ENCODE measurements at regions not wholly inside any gene's neighbourhood (a gene's known extent, or its start where the extent isn't known, plus 50 kb on each side); places are given as distances from the start of the nearest gene placed in this dataset.

- H3K27ac ChIP-seq, result no peak overlapping the region
- no peak for DNase-seq
- no peaks in the 10 kb centered on the region for H3K27me3 ChIP-seq
- H3K9me3 ChIP-seq (replicated peaks in 1 of 3), result no peaks in the 10 kb centered on the region
- H3K36me3 ChIP-seq (replicated peaks in 1 of 2), result no peaks in the 10 kb centered on the region
- TF ChIP-seq POLR2A (IDR thresholded peaks at IDR 0.05) (no peak), CTCF (IDR thresholded peaks at IDR 0.05) (no peak)
- intact Hi-C loops (cut with DNase I), result no loop called here
- 85 to 92% (median 87%) methylated on average over 5 of the region's 5 CpGs for WGBS, 4 donors
- H3K4me3 ChIP-seq, result no peak overlapping the region
- H3K4me1 ChIP-seq (replicated peaks in 1 of 2), result peaks cover 0 to 11% of the 10 kb centered on the region in 2 donors
These were observed 88.7 kb upstream of the PLXNC1 start for GRCh38 chr12:94059394-94060368.

GRCh38 chr12:94062194-94062593 lies 86.2 kb upstream of the PLXNC1 start:
- Histone ChIP-seq H3K9me3 (replicated peaks in 1 of 3) (no peaks in the 10 kb centered on the region), H3K27ac (no peak overlapping the region), H3K4me1 (replicated peaks in 1 of 2) (peaks cover 0 to 9% of the 10 kb centered on the region in 2 donors), H3K27me3 (no peaks in the 10 kb centered on the region), H3K36me3 (replicated peaks in 1 of 2) (no peaks in the 10 kb centered on the region), H3K4me3 (no peak overlapping the region)
- no peak for DNase-seq
- TF ChIP-seq CTCF (IDR thresholded peaks at IDR 0.05) (no peak), POLR2A (IDR thresholded peaks at IDR 0.05) (no peak)
- 95 to 98% (median 96%) methylated on average over 1 of the region's 1 CpG for WGBS, 4 donors
- intact Hi-C loops (cut with DNase I), result no loop called here

GRCh38 chr12:94062796-94063635 lies 85.4 kb upstream of the PLXNC1 start:
- Histone ChIP-seq H3K4me1 (replicated peaks in 1 of 2) (peaks cover 0 to under 1% of the 10 kb centered on the region in 2 donors), H3K27me3 (no peaks in the 10 kb centered on the region), H3K9me3 (replicated peaks in 1 of 3) (no peaks in the 10 kb centered on the region), H3K4me3 (no peak overlapping the region), H3K36me3 (replicated peaks in 1 of 2) (no peaks in the 10 kb centered on the region), H3K27ac (no peak overlapping the region)
- DNase-seq, result no peak
- TF ChIP-seq CTCF (IDR thresholded peaks at IDR 0.05) (no peak), POLR2A (IDR thresholded peaks at IDR 0.05) (no peak)
- 87 to 91% (median 90%) methylated on average over 2 to 4 of the region's 4 CpGs for WGBS, 4 donors
- intact Hi-C loops (cut with DNase I), result no loop called here

GRCh38 chr12:94070520-94070919 lies 77.9 kb upstream of the PLXNC1 start:
- WGBS, 4 donors, result 91 to 99% (median 93%) methylated on average over 5 of the region's 5 CpGs
- TF ChIP-seq CTCF (IDR thresholded peaks at IDR 0.05), result no peak
- no peak for TF ChIP-seq POLR2A (IDR thresholded peaks at IDR 0.05)
- DNase-seq, result no peak
- peaks cover 0 to 12% of the 10 kb centered on the region in 2 donors for H3K4me1 ChIP-seq (replicated peaks in 1 of 2)
- H3K4me3 ChIP-seq, result no peak overlapping the region
- intact Hi-C loops (cut with DNase I), result no loop called here
- no peaks in the 10 kb centered on the region for H3K27me3 ChIP-seq
- no peak overlapping the region for H3K27ac ChIP-seq
- no peaks in the 10 kb centered on the region for H3K9me3 ChIP-seq (replicated peaks in 1 of 3)
- no peaks in the 10 kb centered on the region for H3K36me3 ChIP-seq (replicated peaks in 1 of 2)
